Immature natural killer cell (primary cell): ENCODE measurements at regions not wholly inside any gene's neighbourhood (a gene's known extent, or its start where the extent isn't known, plus 50 kb on each side); places are given as distances from the start of the nearest gene placed in this dataset.

Experiments used
- DNase-seq, 3 donors: peaks; one replicate each; pipeline ENCODE4 v3.0.0; 2022; ENCODE audit warnings: mixed read lengths in 1 of 3
- H3K27ac Mint-ChIP-seq, 6 donors: one replicate each; pipeline ENCODE4 v1.8.0; 2020; ENCODE audit warnings: mixed read lengths in 6 of 6, mild to moderate bottlenecking in 5 of 6, inconsistent platforms in 4 of 6, moderate library complexity in 3 of 6
- H3K27me3 Mint-ChIP-seq, 3 donors: one replicate each; pipeline ENCODE4 v1.8.0; 2020 to 2021; ENCODE audit warnings: low read depth in 3 of 3, mild to moderate bottlenecking in 3 of 3, mixed read lengths in 3 of 3, moderate library complexity in 3 of 3, inconsistent platforms in 1 of 3
- H3K36me3 Mint-ChIP-seq, 3 donors: one replicate each; pipeline ENCODE4 v1.8.0; 2020; ENCODE audit warnings: mixed read lengths in 3 of 3, inconsistent platforms in 2 of 3, mild to moderate bottlenecking in 2 of 3
- H3K4me1 Mint-ChIP-seq, 2 donors: one replicate each; pipeline ENCODE4 v1.8.0; 2020; ENCODE audit warnings: inconsistent platforms in 2 of 2, mild to moderate bottlenecking in 2 of 2, mixed read lengths in 2 of 2, moderate library complexity in 1 of 2
- H3K4me3 Mint-ChIP-seq, 5 donors: one replicate each; pipeline ENCODE4 v1.8.0; 2020; ENCODE audit warnings: mild to moderate bottlenecking in 5 of 5, mixed read lengths in 5 of 5, inconsistent platforms in 3 of 5, moderate library complexity in 3 of 5
- H3K9me3 Mint-ChIP-seq, 6 donors: one replicate each; pipeline ENCODE4 v1.8.0; 2020; ENCODE audit warnings: mild to moderate bottlenecking in 6 of 6, mixed read lengths in 6 of 6, inconsistent platforms in 4 of 6, moderate library complexity in 3 of 6

DNA sequence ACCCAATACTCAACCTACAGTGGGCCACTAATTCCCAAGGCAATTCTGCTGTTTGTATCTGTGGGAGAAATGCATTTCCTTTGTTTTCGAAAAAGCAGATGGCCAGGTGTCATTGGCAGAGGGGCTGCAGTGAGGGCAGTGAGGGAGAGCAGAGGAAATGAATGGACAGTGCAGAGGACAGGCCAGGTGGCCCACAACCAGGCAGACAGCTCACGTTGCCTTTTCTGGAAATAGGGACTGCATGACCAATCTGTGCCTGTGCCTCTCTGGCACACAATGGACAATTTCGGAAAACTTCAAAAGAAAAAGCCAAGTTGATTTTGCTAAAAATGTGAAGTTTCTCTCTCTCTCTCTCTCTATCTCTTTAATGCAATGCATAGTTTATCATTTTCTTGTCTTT is 52.6 kb upstream of the ETS2 start:
- Mint-ChIP-seq H3K27ac (no peak overlapping the region), H3K4me3 (no peak overlapping the region), H3K27me3 (peaks cover 2 to 7% (median 6%) of the 10 kb centered on the region in 3 donors)

DNA sequence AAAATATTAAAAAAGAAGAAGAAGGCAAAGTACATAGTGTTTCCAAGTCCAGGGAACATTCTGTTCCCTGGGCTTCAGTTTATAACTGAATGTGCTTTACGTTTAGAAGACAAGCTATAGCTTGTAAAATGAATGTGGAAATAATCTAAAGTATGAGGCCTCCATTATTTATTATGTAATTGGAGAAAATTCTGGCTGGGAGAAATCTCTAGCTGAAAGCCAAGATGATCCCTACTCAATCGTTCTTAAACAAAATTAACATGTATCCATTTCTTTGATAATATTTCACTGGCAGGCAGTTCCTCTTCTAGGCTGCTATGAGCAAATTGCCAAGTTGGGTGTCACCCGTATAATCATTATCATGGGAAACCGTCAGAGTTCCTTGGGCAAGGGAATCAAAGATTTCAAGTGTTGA is 52.2 kb upstream of the ETS2 start:
- Mint-ChIP-seq H3K4me1 (peaks cover 5 to 9% of the 10 kb centered on the region in 2 donors), H3K9me3 (no peaks in the 10 kb centered on the region), H3K36me3 (no peaks in the 10 kb centered on the region), H3K27me3 (peaks cover 1 to 7% (median 6%) of the 10 kb centered on the region in 3 donors), H3K27ac (no peak overlapping the region), H3K4me3 (no peak overlapping the region)
- DNase-seq, result no peak

More for the DNA sequence above, 52.6 kb upstream of the ETS2 start:
- no peak for DNase-seq
- Mint-ChIP-seq H3K4me1 (peaks cover 5 to 9% of the 10 kb centered on the region in 2 donors), H3K36me3 (no peaks in the 10 kb centered on the region), H3K9me3 (no peaks in the 10 kb centered on the region)
